Esophagus muscularis mucosa (tissue), 4 donors: ENCODE measurements at regions not wholly inside any gene's neighbourhood (a gene's known extent, or its start where the extent isn't known, plus 50 kb on each side); places are given as distances from the start of the nearest gene placed in this dataset.

Experiments used
- CTCF ChIP-seq, 3 experiments: fragments of 200-600 bp in 2 of 3; fragments of 450-650 bp in 1 of 3; sonication (generic) in 2 of 3; IDR thresholded peaks; one replicate each; pipeline ENCODE4 v1.5.1; 2017 to 2019; ENCODE audit warnings: antibody characterized with exemption in 3 of 3, mild to moderate bottlenecking in 2 of 3, moderate library complexity in 1 of 3
- EP300 ChIP-seq: sonication (generic); formaldehyde crosslinking; IDR thresholded peaks from one replicate; pipeline ENCODE4 v1.6.1; 2017; ENCODE audit warnings: antibody characterized with exemption
- POLR2AphosphoS5 ChIP-seq, 2 donors: sonication (generic); formaldehyde crosslinking; IDR thresholded peaks; one replicate each; pipeline ENCODE4 v1.6.1; 2017; ENCODE audit warnings: antibody characterized with exemption in 2 of 2

GRCh38 chr15:66986951-66987350, 78.5 kb upstream of the SMAD3 start:
- TF ChIP-seq EP300 = no peak
- no peak for TF ChIP-seq CTCF (IDR thresholded peaks at IDR 0.05)
- TF ChIP-seq POLR2AphosphoS5 (IDR thresholded peaks at IDR 0.05) = no peak
